Testis (tissue), 2 donors: ENCODE measurements at regions not wholly inside any gene's neighbourhood (a gene's known extent, or its start where the extent isn't known, plus 50 kb on each side); places are given as distances from the start of the nearest gene placed in this dataset.

ENCODE experiments used
- CTCF ChIP-seq, 3 experiments: fragments of 450-650 bp in 2 of 3; fragments of 200-600 bp in 1 of 3; sonication (generic) in 1 of 3; IDR thresholded peaks; one replicate each; pipeline ENCODE4 v1.5.1; 2016 to 2019; ENCODE audit warnings: antibody characterized with exemption in 3 of 3, mild to moderate bottlenecking in 2 of 3, moderate library complexity in 1 of 3
- POLR2A ChIP-seq: fragments of 450-650 bp; IDR thresholded peaks from one replicate; pipeline ENCODE4 v1.6.1; 2017; ENCODE audit warnings: antibody characterized with exemption, mild to moderate bottlenecking, moderate library complexity

- TF ChIP-seq CTCF (IDR thresholded peaks at IDR 0.05), result no peak
- TF ChIP-seq POLR2A, result no peak
These were observed 285.9 kb downstream of the GBA3 start for GRCh38 chr4:22978656-22979055.
